Tibial nerve (tissue), 3 donors: ENCODE measurements at regions not wholly inside any gene's neighbourhood (a gene's known extent, or its start where the extent isn't known, plus 50 kb on each side); places are given as distances from the start of the nearest gene placed in this dataset.

Experiments used
- POLR2A ChIP-seq, 2 donors: fragments of 450-650 bp; IDR thresholded peaks; one replicate each; pipeline ENCODE4 v1.6.1; 2017; ENCODE audit warnings: antibody characterized with exemption in 2 of 2, mild to moderate bottlenecking in 2 of 2, moderate library complexity in 2 of 2
- TF ChIP-seq, protein P1 (sequence below), 5 experiments: fragments of 200-600 bp in 3 of 5; fragments of 450-650 bp in 2 of 5; sonication (generic) in 3 of 5; IDR thresholded peaks; one replicate each; pipeline ENCODE4 v1.5.1; 2016 to 2019; ENCODE audit warnings: antibody characterized with exemption in 5 of 5, mild to moderate bottlenecking in 3 of 5, moderate library complexity in 2 of 5

GRCh38 chr13:44730851-44731250 lies 154.7 kb upstream of the TSC22D1 start:
- TF ChIP-seq, protein P1, sequence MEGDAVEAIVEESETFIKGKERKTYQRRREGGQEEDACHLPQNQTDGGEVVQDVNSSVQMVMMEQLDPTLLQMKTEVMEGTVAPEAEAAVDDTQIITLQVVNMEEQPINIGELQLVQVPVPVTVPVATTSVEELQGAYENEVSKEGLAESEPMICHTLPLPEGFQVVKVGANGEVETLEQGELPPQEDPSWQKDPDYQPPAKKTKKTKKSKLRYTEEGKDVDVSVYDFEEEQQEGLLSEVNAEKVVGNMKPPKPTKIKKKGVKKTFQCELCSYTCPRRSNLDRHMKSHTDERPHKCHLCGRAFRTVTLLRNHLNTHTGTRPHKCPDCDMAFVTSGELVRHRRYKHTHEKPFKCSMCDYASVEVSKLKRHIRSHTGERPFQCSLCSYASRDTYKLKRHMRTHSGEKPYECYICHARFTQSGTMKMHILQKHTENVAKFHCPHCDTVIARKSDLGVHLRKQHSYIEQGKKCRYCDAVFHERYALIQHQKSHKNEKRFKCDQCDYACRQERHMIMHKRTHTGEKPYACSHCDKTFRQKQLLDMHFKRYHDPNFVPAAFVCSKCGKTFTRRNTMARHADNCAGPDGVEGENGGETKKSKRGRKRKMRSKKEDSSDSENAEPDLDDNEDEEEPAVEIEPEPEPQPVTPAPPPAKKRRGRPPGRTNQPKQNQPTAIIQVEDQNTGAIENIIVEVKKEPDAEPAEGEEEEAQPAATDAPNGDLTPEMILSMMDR (IDR thresholded peaks at IDR 0.05) = no peak
- no peak for TF ChIP-seq POLR2A (IDR thresholded peaks at IDR 0.05)
